ENCODE measurements at regions not wholly inside any gene's neighbourhood (a gene's known extent, or its start where the extent isn't known, plus 50 kb on each side); places are given as distances from the start of the nearest gene placed in this dataset.

- no peak overlapping the region for H3K4me3 ChIP-seq (replicated peaks; ENCODE audit: low read depth, low read length)
- TF ChIP-seq CTCF (IDR thresholded peaks at IDR 0.05; ENCODE audit: low read length, missing control alignments): no peak
- DNase-seq (ENCODE audit: low read depth): no peak
These were observed 258.4 kb upstream of the NPVF start for GRCh38 chr7:25486656-25487055.

GRCh38 chr7:25493805-25494366, 265.6 kb upstream of the NPVF start:
- H3K4me3 ChIP-seq (replicated peaks; ENCODE audit: low read depth, low read length): no peak overlapping the region
- DNase-seq (ENCODE audit: low read depth): no peak
- no peak for TF ChIP-seq CTCF (IDR thresholded peaks at IDR 0.05; ENCODE audit: low read length, missing control alignments)

GRCh38 chr7:25494896-25495295, 266.6 kb upstream of the NPVF start:
- no peak overlapping the region for H3K4me3 ChIP-seq (replicated peaks; ENCODE audit: low read depth, low read length)
- no peak for TF ChIP-seq CTCF (IDR thresholded peaks at IDR 0.05; ENCODE audit: low read length, missing control alignments)
- DNase-seq (ENCODE audit: low read depth): no peak

- DNase-seq (ENCODE audit: low read depth): no peak
- no peak for TF ChIP-seq CTCF (IDR thresholded peaks at IDR 0.05; ENCODE audit: low read length, missing control alignments)
- no peak overlapping the region for H3K4me3 ChIP-seq (replicated peaks; ENCODE audit: low read depth, low read length)
These were observed 267.3 kb upstream of the NPVF start for GRCh38 chr7:25495342-25496250.

GRCh38 chr7:25496476-25497368, 268.4 kb upstream of the NPVF start:
- no peak for DNase-seq (ENCODE audit: low read depth)
- H3K4me3 ChIP-seq (replicated peaks; ENCODE audit: low read depth, low read length): no peak overlapping the region

More at GRCh38 chr7:25496476-25497368, 268.4 kb upstream of the NPVF start:
- TF ChIP-seq CTCF (IDR thresholded peaks at IDR 0.05; ENCODE audit: low read length, missing control alignments): no peak
